Neural crest cell (in vitro differentiated cells): ENCODE measurements at regions not wholly inside any gene's neighbourhood (a gene's known extent, or its start where the extent isn't known, plus 50 kb on each side); places are given as distances from the start of the nearest gene placed in this dataset.

Experiments used
- DNase-seq: peaks from one replicate; pipeline ENCODE4 v3.0.0; 2021; ENCODE audit warnings: low read depth, mixed read lengths, low spot score
- H3K27ac Mint-ChIP-seq: one replicate; pipeline ENCODE4 v1.8.0; 2021; ENCODE audit warnings: mild to moderate bottlenecking, mixed read lengths; ENCODE audit not compliant: unreplicated experiment
- H3K27me3 Mint-ChIP-seq: 2 replicates; pipeline ENCODE4 v1.8.0; 2021; ENCODE audit warnings: low read depth, mild to moderate bottlenecking, mixed read lengths
- H3K36me3 Mint-ChIP-seq: 2 replicates; pipeline ENCODE4 v1.8.0; 2021; ENCODE audit warnings: low read depth, mild to moderate bottlenecking, mixed read lengths
- H3K4me1 Mint-ChIP-seq: 2 replicates; pipeline ENCODE4 v1.8.0; 2021; ENCODE audit warnings: mixed read lengths
- H3K4me3 Mint-ChIP-seq: one replicate; pipeline ENCODE4 v1.8.0; 2021; ENCODE audit warnings: mild to moderate bottlenecking, mixed read lengths
- H3K9me3 Mint-ChIP-seq: 2 replicates; pipeline ENCODE4 v1.8.0; 2021; ENCODE audit warnings: mixed read lengths
- TF ChIP-seq, protein P1 (sequence below): fragments of 200-600 bp; sonication (generic); conservative IDR thresholded peaks from 2 replicates; pipeline ENCODE4 v1.5.0; 2021; ENCODE audit warnings: antibody characterized with exemption, mild to moderate bottlenecking

DNA sequence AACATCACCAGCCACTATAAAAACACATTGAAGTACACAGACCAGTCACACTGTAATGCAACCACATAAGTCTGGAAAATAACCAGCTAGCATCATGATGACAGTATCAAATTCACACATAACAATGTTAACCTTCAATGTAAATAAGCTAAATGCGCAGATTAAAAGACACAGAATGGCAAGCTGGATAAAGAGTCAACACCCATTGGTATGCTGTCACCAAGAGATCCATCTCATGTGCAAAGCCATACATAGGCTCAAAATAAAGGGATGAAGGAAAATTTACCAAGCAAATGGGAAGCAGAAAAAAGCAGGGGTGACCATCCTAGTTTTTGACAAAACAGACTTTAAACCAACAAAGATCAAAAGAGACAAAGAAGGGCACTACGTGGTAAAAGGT is 110.8 kb downstream of the NR4A2 start:
- TF ChIP-seq, protein P1, sequence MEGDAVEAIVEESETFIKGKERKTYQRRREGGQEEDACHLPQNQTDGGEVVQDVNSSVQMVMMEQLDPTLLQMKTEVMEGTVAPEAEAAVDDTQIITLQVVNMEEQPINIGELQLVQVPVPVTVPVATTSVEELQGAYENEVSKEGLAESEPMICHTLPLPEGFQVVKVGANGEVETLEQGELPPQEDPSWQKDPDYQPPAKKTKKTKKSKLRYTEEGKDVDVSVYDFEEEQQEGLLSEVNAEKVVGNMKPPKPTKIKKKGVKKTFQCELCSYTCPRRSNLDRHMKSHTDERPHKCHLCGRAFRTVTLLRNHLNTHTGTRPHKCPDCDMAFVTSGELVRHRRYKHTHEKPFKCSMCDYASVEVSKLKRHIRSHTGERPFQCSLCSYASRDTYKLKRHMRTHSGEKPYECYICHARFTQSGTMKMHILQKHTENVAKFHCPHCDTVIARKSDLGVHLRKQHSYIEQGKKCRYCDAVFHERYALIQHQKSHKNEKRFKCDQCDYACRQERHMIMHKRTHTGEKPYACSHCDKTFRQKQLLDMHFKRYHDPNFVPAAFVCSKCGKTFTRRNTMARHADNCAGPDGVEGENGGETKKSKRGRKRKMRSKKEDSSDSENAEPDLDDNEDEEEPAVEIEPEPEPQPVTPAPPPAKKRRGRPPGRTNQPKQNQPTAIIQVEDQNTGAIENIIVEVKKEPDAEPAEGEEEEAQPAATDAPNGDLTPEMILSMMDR, result no peak
- peaks cover 59% of the 10 kb centered on the region for H3K36me3 Mint-ChIP-seq
- H3K27me3 Mint-ChIP-seq, result no peaks in the 10 kb centered on the region
- no peaks in the 10 kb centered on the region for H3K4me1 Mint-ChIP-seq
- no peak overlapping the region for H3K27ac Mint-ChIP-seq
- no peak for DNase-seq
- H3K4me3 Mint-ChIP-seq, result no peak overlapping the region
- H3K9me3 Mint-ChIP-seq, result peaks cover 43% of the 10 kb centered on the region

DNA sequence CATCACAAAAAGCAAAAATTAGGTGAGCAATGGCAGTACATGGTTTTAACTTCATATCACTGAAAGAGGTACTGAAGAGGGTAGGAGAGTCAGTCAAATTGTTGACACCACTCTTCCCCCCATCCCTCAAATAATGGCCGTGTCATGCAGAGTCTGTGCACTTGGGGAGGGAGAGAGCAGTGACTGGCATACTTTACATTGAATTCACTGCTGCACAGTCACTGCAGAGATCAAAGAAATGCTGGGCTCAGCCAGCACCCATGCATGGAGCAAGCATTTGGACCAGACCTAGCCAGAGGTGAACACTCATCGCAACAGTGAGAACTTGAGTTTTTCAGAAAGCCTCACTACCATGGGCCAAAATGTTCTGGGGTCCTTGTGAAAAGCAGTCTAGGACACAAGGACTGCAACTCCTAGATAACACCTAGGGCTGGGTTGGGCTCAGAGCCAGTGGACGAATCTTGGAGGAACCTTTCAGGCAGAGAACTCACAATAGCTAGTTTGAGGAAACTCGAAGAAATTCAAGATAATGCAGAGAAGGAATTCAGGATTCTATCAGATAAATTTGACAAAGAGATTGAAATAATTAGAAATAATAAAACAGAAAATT is 112.9 kb downstream of the NR4A2 start:
- TF ChIP-seq, protein P1, result no peak
- Mint-ChIP-seq H3K27ac (no peak overlapping the region), H3K36me3 (peaks cover 51% of the 10 kb centered on the region), H3K4me3 (no peak overlapping the region), H3K4me1 (peaks cover 5% of the 10 kb centered on the region), H3K9me3 (peaks cover 35% of the 10 kb centered on the region), H3K27me3 (no peaks in the 10 kb centered on the region)
- DNase-seq, result no peak

DNA sequence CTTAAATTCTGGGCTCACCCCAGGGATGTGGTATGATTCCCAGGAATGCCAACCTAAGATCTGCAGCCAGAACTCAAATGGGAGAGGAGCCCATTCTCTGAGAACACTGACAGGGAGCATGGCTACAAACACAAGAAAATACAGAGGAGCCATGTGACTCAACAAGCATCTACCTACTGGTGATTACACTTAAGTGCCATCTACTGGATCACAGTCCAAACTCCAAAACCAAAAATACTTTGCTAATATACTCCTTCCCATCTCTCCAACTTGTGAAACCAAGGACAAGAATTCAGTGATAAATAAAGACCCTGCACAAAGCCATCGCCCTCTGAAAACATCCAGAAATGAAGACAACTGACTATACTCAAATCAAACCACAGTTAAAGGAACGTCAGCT is 116.9 kb downstream of the NR4A2 start:
- DNase-seq, result no peak
- Mint-ChIP-seq H3K36me3 (peaks cover 26% of the 10 kb centered on the region), H3K27ac (no peak overlapping the region), H3K27me3 (no peaks in the 10 kb centered on the region), H3K4me1 (peaks cover 5% of the 10 kb centered on the region), H3K4me3 (no peak overlapping the region), H3K9me3 (peaks cover 12% of the 10 kb centered on the region)
- TF ChIP-seq, protein P1, result no peak

DNA sequence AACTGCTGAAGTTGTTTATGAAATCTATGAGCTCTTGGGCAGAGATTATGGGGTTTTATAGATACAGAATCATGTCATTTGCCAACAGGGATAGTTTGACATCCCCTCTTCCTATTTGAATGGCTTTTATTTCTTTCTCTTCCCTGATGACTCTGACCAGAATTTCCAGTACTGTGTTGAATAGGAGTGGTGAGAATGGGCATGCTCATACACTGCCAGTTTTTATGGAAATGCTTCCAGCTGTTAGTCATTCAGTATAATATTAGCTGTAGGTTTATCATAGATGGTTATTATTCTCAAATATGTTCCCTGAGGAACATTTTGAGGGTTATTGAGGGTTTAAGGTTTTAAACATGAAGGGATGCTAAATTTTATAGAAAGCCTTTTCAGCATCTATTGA is 121.2 kb downstream of the NR4A2 start:
- TF ChIP-seq, protein P1, result no peak
- Mint-ChIP-seq H3K4me1 (peaks cover 5% of the 10 kb centered on the region), H3K27me3 (no peaks in the 10 kb centered on the region), H3K27ac (no peak overlapping the region), H3K9me3 (peaks cover 8% of the 10 kb centered on the region), H3K36me3 (peaks cover 12% of the 10 kb centered on the region), H3K4me3 (no peak overlapping the region)
- no peak for DNase-seq

DNA sequence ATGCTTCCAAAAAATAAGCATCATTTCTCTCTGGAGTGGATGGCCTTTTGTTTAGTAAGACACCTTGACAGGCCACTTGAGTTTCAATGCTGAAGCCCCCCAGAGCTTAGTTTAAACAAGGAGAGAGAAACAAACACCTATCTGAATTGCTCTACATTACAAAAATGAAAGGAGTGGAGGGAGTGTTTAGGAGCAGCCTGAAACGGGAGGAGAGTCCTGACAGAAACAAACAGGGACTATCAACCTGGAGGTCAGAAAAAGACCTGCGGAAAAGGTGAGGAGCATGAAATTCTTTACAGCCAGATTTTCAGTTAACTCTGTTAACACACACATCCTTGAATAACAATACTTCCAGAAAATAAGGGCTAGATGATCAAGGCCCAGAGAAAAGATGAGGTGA is 126.2 kb downstream of the NR4A2 start:
- TF ChIP-seq, protein P1, result no peak
- H3K4me3 Mint-ChIP-seq, result no peak overlapping the region
- no peak overlapping the region for H3K27ac Mint-ChIP-seq
- H3K36me3 Mint-ChIP-seq, result peaks cover 7% of the 10 kb centered on the region
- H3K9me3 Mint-ChIP-seq, result peaks cover 3% of the 10 kb centered on the region
- H3K27me3 Mint-ChIP-seq, result no peaks in the 10 kb centered on the region
- no peak for DNase-seq
- H3K4me1 Mint-ChIP-seq, result no peaks in the 10 kb centered on the region
